K562 (cell line): ENCODE measurements at regions not wholly inside any gene's neighbourhood (a gene's known extent, or its start where the extent isn't known, plus 50 kb on each side); places are given as distances from the start of the nearest gene placed in this dataset.

ENCODE experiments used
- ATAC-seq: fragments of 200-7000 bp; cut with Tn5 transposase; 3 replicates; pipeline ENCODE4 v1.9.1; 2020; ENCODE audit warnings: moderate library complexity
- BruUV-seq: library from RNA; stranded (reverse); fragments of 400-500 nt; replicated peaks from 2 replicates; lab custom pipeline; 2021; lab: Mats Ljungman, UMichigan
- CTCF ChIA-PET: fragments of 300-600 bp; formaldehyde crosslinking; extraction: SDS; loops from one replicate; lab custom pipeline; 2021; ENCODE audit warnings: low intra/inter-chr PET ratio; lab: Yijun Ruan, JAX
- POLR2A ChIA-PET: fragments of 300-600, 350-650 bp; sonication (Branson Sonifier 250); formaldehyde crosslinking; extraction: SDS; loops from one replicate; lab custom pipeline; 2021; ENCODE audit warnings: antibody characterized with exemption, inconsistent platforms; lab: Yijun Ruan, JAX
- DNase-seq, 4 experiments: peaks; one replicate each; pipeline versions ENCODE4 v3.0.0 to v3.0.0-alpha.2; 2011 to 2018; ENCODE audit warnings: low spot score in 3 of 4, mixed read lengths in 3 of 4; ENCODE audit errors: extremely low read depth in 1 of 4
- FAIRE-seq: peaks from 2 replicates; lab custom pipeline; 2011; peaks lifted over from hg19 to GRCh38; lab: Jason Lieb, UNC
- H2AFZ ChIP-seq: 2 replicates; pipeline ENCODE4 v1.6.0; 2011; ENCODE audit warnings: low read depth, low read length, control low read depth, inconsistent platforms
- H3K27ac ChIP-seq: fragments of 200-600 bp; 3 replicates; pipeline ENCODE4 v1.8.0; 2011; ENCODE audit warnings: low read depth, mild to moderate bottlenecking, control low read depth, inconsistent platforms, low read length, moderate library complexity, mixed read lengths; ENCODE audit errors: extremely low read depth
- H3K27me3 ChIP-seq, 2 experiments: fragments of 300-600 bp in 1 of 2; 2 replicates in 1 of 2; 3 replicates in 1 of 2; pipeline versions ENCODE4 v1.6.0 to v1.8.0; 2011; ENCODE audit warnings: inconsistent platforms in 2 of 2, low read length in 2 of 2, mild to moderate bottlenecking in 1 of 2, mixed read lengths in 1 of 2, moderate library complexity in 1 of 2; ENCODE audit not compliant: control insufficient read depth in 2 of 2, insufficient read depth in 2 of 2
- H3K36me3 ChIP-seq: fragments of 300-600 bp; 3 replicates; pipeline ENCODE4 v1.8.0; 2011; ENCODE audit warnings: mild to moderate bottlenecking, low read length, inconsistent platforms; ENCODE audit not compliant: control insufficient read depth, insufficient read depth
- H3K4me1 ChIP-seq, 2 experiments: fragments of 200-600 bp in 1 of 2; replicated peaks in 1 of 2; 2 replicates in 1 of 2; 3 replicates in 1 of 2; pipeline versions ENCODE4 v1.5.1 to v1.8.0; 2011; ENCODE audit warnings: inconsistent platforms in 2 of 2, low read length in 2 of 2, mild to moderate bottlenecking in 1 of 2, mixed read lengths in 1 of 2, moderate library complexity in 1 of 2; ENCODE audit not compliant: control insufficient read depth in 2 of 2, insufficient read depth in 2 of 2
- H3K4me2 ChIP-seq: 2 replicates; pipeline ENCODE4 v1.6.1; 2011; ENCODE audit warnings: low read length, control low read depth, inconsistent platforms, mixed read lengths; ENCODE audit not compliant: insufficient read depth
- H3K4me3 ChIP-seq: fragments of 200-600 bp; sonication (generic), shearing (Covaris generic); 2 replicates; pipeline ENCODE4 v1.5.1; 2016; ENCODE audit warnings: control low read depth, inconsistent platforms
- H3K79me2 ChIP-seq: fragments of 200-600 bp; 3 replicates; pipeline ENCODE4 v1.8.0; 2011; ENCODE audit warnings: low read length, inconsistent platforms; ENCODE audit not compliant: control insufficient read depth, insufficient read depth
- H3K9ac ChIP-seq, 2 experiments: 2 replicates each; pipeline versions ENCODE4 v1.6.0 to v1.6.1; 2011; ENCODE audit warnings: low read depth in 2 of 2, low read length in 2 of 2, control low read depth in 1 of 2, inconsistent platforms in 1 of 2, mild to moderate bottlenecking in 1 of 2, mixed read lengths in 1 of 2; ENCODE audit not compliant: insufficient read depth in 1 of 2
- H3K9me1 ChIP-seq: one replicate; pipeline ENCODE4 v1.6.0; 2011; ENCODE audit warnings: inconsistent platforms, mild to moderate bottlenecking, low read length, moderate library complexity; ENCODE audit not compliant: control insufficient read depth, insufficient read depth
- H3K9me3 ChIP-seq: replicated peaks from 2 replicates; pipeline ENCODE4 v1.5.1; 2011; ENCODE audit warnings: low read depth, low read length, inconsistent platforms; ENCODE audit not compliant: control insufficient read depth, insufficient read depth
- H4K20me1 ChIP-seq: replicated peaks from 2 replicates; pipeline ENCODE4 v1.6.1; 2011; ENCODE audit warnings: low read length, inconsistent platforms, mixed read lengths; ENCODE audit not compliant: control insufficient read depth, insufficient read depth
- CEBPB ChIP-seq: fragments of 450-650 bp; IDR thresholded peaks from 2 replicates; pipeline ENCODE4 v1.6.1; 2016; ENCODE audit warnings: missing genetic modification characterization, missing compliant biosample characterization
- CEBPG ChIP-seq, 3 experiments: fragments of 200-800 bp in 1 of 3; sonication (Bioruptor generic) in 1 of 3; sonication (generic) in 1 of 3; formaldehyde crosslinking in 1 of 3; IDR thresholded peaks in 2 of 3; conservative IDR thresholded peaks in 1 of 3; 2 replicates each; pipeline versions ENCODE4 v1.6.1 to v1.8.0; 2016 to 2022; ENCODE audit warnings: missing compliant biosample characterization in 2 of 3, missing genetic modification characterization in 2 of 3, mild to moderate bottlenecking in 1 of 3, missing genetic modification reagents in 1 of 3
- FOSL1 ChIP-seq: fragments of 200-800 bp; sonication (Bioruptor generic); conservative IDR thresholded peaks from 2 replicates; pipeline ENCODE4 v1.6.1; 2016; ENCODE audit warnings: missing genetic modification characterization, missing compliant biosample characterization
- KAT7 ChIP-seq: sonication (generic); formaldehyde crosslinking; IDR thresholded peaks from 2 replicates; pipeline ENCODE4 v1.8.0; 2022; ENCODE audit warnings: missing genetic modification reagents, mild to moderate bottlenecking, borderline replicate concordance
- NFIC ChIP-seq: fragments of 450-650 bp; IDR thresholded peaks from 2 replicates; pipeline ENCODE4 v1.6.1; 2017; ENCODE audit warnings: mild to moderate bottlenecking, inconsistent platforms
- SIN3B ChIP-seq: fragments of 450-650 bp; IDR thresholded peaks from 2 replicates; pipeline ENCODE4 v1.6.1; 2017; ENCODE audit warnings: low read depth, mild to moderate bottlenecking, moderate library complexity
- SMC3 ChIP-seq: conservative IDR thresholded peaks from 2 replicates; pipeline ENCODE4 v1.6.1; 2011; ENCODE audit warnings: low read depth, low read length, improper control_type of control experiment; ENCODE audit not compliant: insufficient read depth
- TAF9B ChIP-seq: fragments of 450-650 bp; IDR thresholded peaks from 2 replicates; pipeline ENCODE4 v1.6.1; 2018; ENCODE audit warnings: mild to moderate bottlenecking; ENCODE audit not compliant: partially characterized antibody
- ZNF146 ChIP-seq: IDR thresholded peaks from one replicate; pipeline ENCODE4 v1.6.1; 2018; ENCODE audit warnings: missing compliant biosample characterization; ENCODE audit not compliant: unreplicated experiment
- ZNF184 ChIP-seq: sonication (generic); formaldehyde crosslinking; IDR thresholded peaks from 2 replicates; pipeline ENCODE4 v1.5.0; 2020; ENCODE audit warnings: missing genetic modification reagents
- ZNF354B ChIP-seq: fragments of 250-450 bp; sonication (Bioruptor Pico); IDR thresholded peaks from 2 replicates; pipeline ENCODE4 v1.4.0; 2020
- ZNF644 ChIP-seq: fragments of 200-800 bp; sonication (Bioruptor generic); IDR thresholded peaks from 2 replicates; pipeline ENCODE4 v1.6.1; 2016; ENCODE audit warnings: low read depth, missing genetic modification characterization, missing compliant biosample characterization
- WGBS: fragments of 100-300 bp; shearing (Covaris generic); methylation state at CpG from one replicate; pipeline ENCODE4 v1.1.6; 2016; ENCODE audit warnings: low coverage, mixed read lengths; ENCODE audit not compliant: insufficient coverage; ENCODE audit errors: missing lambda C conversion rate; 5-methylcytosine and 5-hydroxymethylcytosine counted together
- in situ Hi-C: fragments of 300-500 bp; cut with MboI; formaldehyde crosslinking; loops from 4 replicates; pipeline ENCODE4 v1.15.0; 2018; ENCODE audit warnings: inconsistent platforms, mixed read lengths
- intact Hi-C: fragments of 100-400 bp; cut with micrococcal nuclease; formaldehyde crosslinking; loops from 2 replicates; pipeline ENCODE4 v1.14.2; 2022
- TF ChIP-seq, protein P1 (sequence below), 2 experiments: fragments of 450-650 bp; formaldehyde crosslinking in 1 of 2; IDR thresholded peaks; 2 replicates each; pipeline versions ENCODE4 v1.4.0 to v1.6.1; 2014 to 2020; ENCODE audit warnings: mild to moderate bottlenecking in 2 of 2, borderline replicate concordance in 1 of 2, low read depth in 1 of 2

DNA sequence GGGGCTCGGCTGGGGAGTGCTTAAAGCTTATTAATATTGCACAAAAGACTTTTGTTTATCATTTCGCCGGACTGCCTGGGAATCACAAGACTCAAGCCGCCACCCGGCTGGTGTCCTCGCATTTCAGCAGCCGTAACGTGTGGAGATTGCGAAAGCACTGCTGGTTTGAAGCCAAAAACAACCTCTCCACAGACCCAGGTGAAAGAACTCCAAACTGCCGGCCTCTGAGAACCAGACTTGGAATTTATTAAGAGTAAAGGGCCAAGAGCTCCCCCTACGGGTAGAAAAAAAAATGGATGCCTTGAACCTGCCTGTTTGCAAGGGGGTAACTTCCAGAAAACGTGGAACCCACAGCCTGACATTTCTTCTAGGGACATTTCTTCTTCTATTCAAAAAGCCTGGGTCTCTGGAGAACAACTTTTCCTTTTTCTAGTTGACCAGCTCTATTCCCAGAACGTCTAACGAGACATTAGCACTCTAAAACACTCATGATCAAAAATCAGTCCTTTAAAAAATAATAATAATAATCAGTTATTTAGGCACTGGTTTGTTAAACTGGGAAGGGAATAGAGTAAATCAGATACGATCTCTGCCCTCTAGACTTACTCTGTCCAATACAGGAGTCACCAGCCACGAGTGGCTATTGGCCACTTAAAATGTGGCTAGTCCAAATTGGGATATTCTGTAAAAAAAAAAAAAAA lies 216.3 kb downstream of the C1D start:
- peak; percentile 94 for ATAC-seq
- intact Hi-C loops (loop anchor here (1.0 to 10.0 kb wide), 3 partner anchors 185 to 1262 kb away; no protein-coding TSS in a partner anchor), in situ Hi-C loops (no loop called here)
- Histone ChIP-seq H3K9me1 (no peaks in the 10 kb centered on the region), H2AFZ (peak overlapping the region; percentile 56; the same call in 1 of the 2 replicates), H3K27me3 (0 out of 5 replicates have a peak, but pooled peaks cover 0 to 2% of the 10 kb centered on the region in 2 experiments), H3K4me2 (peak overlapping the region; percentile 23; the same call in 1 of the 2 replicates), H3K4me3 (no peak overlapping the region), H3K36me3 (no peaks in the 10 kb centered on the region), H3K9me3 (no peaks in the 10 kb centered on the region), H3K79me2 (no peaks in the 10 kb centered on the region), H4K20me1 (no peaks in the 10 kb centered on the region; the same call in 1 of the 2 replicates), H3K9ac (no peak overlapping the region), H3K4me1 (no peaks in the 10 kb centered on the region), H3K27ac (no peak overlapping the region)
- ChIA-PET POLR2A (interaction anchor here (0.6 to 0.7 kb wide), 2 partner anchors 17 to 291 kb away, joined by 3 read pairs; no protein-coding TSS in a partner anchor), CTCF (interaction anchor here (0.6 to 2.1 kb wide), 2 partner anchors 396 to 896 kb away, joined by 3 to 5 read pairs; no protein-coding TSS in a partner anchor)
- peak; percentile 85 for FAIRE-seq
- WGBS: under 1% methylated on average over 16 of the region's 16 CpGs
- peak; percentile 67 to 72 (median 70) for DNase-seq
- no TSS peak for BruUV-seq
- TF ChIP-seq TAF9B (no peak), FOSL1 (tag) (no peak), ZNF184 (no peak), NFIC (peak; percentile 49; the same call in 1 of the 2 replicates), ZNF146 (CRISPR knock-in tag) (no peak), CEBPG (CRISPR knock-in tag; IDR thresholded peaks at IDR 0.05) (no peak), CEBPG (tag; conservative IDR thresholded peaks at IDR 0.05 in 1 of 2, IDR thresholded peaks at IDR 0.05 in 1 of 2) (peak in 1 of 2 experiments; percentile 48; a peak in 2 of 4 replicates), SIN3B (no peak), KAT7 (no peak), SMC3 (0 out of 2 replicates have a peak, but pooled peaks have one; percentile 30), ZNF644 (tag) (no peak), ZNF354B (CRISPR knock-in tag) (no peak), CEBPB (tag) (peak; percentile 90)
- TF ChIP-seq, protein P1, sequence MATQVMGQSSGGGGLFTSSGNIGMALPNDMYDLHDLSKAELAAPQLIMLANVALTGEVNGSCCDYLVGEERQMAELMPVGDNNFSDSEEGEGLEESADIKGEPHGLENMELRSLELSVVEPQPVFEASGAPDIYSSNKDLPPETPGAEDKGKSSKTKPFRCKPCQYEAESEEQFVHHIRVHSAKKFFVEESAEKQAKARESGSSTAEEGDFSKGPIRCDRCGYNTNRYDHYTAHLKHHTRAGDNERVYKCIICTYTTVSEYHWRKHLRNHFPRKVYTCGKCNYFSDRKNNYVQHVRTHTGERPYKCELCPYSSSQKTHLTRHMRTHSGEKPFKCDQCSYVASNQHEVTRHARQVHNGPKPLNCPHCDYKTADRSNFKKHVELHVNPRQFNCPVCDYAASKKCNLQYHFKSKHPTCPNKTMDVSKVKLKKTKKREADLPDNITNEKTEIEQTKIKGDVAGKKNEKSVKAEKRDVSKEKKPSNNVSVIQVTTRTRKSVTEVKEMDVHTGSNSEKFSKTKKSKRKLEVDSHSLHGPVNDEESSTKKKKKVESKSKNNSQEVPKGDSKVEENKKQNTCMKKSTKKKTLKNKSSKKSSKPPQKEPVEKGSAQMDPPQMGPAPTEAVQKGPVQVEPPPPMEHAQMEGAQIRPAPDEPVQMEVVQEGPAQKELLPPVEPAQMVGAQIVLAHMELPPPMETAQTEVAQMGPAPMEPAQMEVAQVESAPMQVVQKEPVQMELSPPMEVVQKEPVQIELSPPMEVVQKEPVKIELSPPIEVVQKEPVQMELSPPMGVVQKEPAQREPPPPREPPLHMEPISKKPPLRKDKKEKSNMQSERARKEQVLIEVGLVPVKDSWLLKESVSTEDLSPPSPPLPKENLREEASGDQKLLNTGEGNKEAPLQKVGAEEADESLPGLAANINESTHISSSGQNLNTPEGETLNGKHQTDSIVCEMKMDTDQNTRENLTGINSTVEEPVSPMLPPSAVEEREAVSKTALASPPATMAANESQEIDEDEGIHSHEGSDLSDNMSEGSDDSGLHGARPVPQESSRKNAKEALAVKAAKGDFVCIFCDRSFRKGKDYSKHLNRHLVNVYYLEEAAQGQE (IDR thresholded peaks at IDR 0.05; ENCODE audit: borderline replicate concordance): peak; percentile 27; the same call in 1 of the 2 replicates
- TF ChIP-seq, protein P1 (CRISPR knock-in tag; IDR thresholded peaks at IDR 0.05; ENCODE audit: low read depth): no peak
